ENCODE measurements at regions not wholly inside any gene's neighbourhood (a gene's known extent, or its start where the extent isn't known, plus 50 kb on each side); places are given as distances from the start of the nearest gene placed in this dataset.
"Not testable (repeated sequence)": the region's sequence is repeated elsewhere in the genome, so short reads cannot be mapped to it uniquely, and the experiment has no call there.

DNA sequence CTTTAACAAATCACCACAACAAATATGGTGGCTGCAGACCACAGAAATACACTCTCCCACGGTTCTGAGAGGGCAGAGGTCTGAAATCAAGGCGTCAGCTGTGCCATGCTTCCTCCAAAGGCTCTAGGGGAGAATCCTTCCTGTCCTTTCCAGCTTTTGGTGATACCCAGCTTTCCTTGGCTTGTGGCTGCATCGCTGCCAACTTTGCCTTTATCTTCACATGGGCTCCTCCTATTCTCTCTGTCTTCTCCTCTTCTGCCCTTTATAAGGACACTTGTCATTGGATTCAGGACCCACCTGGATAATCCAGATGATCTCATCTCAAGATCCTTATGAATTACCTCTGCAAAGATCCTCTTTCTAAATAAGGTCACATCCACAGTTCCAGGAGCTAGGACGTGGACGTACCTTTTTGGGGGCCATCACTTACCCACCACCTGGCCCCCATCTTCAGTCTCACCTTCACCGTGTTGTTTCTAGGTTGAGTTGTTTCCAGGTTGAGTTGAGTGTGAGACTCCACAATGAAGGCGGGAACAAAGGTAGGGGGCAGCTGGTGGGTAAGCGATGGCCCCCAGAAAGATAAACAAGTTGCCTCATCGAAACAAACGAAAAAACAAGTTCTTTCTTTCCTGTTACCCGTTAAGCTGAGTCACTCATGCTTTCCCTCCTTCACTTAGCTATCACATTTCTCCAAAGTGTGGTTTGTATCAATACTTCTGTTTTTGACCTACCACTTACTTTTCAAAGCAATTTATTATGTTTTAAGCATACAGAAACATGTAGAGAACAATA lies 68.9 kb upstream of the SLC22A16 start:
- TF ChIP-seq, protein P1, sequence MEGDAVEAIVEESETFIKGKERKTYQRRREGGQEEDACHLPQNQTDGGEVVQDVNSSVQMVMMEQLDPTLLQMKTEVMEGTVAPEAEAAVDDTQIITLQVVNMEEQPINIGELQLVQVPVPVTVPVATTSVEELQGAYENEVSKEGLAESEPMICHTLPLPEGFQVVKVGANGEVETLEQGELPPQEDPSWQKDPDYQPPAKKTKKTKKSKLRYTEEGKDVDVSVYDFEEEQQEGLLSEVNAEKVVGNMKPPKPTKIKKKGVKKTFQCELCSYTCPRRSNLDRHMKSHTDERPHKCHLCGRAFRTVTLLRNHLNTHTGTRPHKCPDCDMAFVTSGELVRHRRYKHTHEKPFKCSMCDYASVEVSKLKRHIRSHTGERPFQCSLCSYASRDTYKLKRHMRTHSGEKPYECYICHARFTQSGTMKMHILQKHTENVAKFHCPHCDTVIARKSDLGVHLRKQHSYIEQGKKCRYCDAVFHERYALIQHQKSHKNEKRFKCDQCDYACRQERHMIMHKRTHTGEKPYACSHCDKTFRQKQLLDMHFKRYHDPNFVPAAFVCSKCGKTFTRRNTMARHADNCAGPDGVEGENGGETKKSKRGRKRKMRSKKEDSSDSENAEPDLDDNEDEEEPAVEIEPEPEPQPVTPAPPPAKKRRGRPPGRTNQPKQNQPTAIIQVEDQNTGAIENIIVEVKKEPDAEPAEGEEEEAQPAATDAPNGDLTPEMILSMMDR (IDR thresholded peaks at IDR 0.05; ENCODE audit: borderline replicate concordance, insufficient read depth, low read depth, low read length), result no peak
- H3K4me3 ChIP-seq (ENCODE audit: low read depth, low read length), result no peak overlapping the region

- no peak overlapping the region for H3K4me3 ChIP-seq (ENCODE audit: low read depth, low read length)
- TF ChIP-seq, protein P1 (IDR thresholded peaks at IDR 0.05; ENCODE audit: borderline replicate concordance, insufficient read depth, low read depth, low read length), result no peak
Measured at GRCh38 chr6:110544472-110544871, 68.1 kb upstream of the SLC22A16 start.

DNA sequence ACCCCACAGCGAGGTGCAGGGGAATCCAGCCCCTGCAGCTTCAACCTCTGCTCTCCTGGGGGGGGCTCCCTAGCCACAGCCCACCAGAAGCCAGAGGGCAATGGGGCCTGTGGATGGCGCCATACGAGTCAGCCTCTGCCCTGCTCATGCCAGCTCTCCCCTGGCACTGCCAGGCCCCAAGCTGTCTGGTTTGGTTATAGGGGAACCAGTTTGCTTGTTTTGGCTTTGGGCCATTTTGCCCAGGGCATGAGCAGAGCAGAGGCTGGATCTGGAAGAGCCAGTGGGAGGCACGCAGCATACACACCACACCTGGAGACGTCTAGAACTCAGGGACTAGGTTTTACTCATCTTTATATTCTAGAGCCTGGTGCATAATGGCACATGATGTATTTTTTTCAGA lies 66.7 kb upstream of the SLC22A16 start:
- TF ChIP-seq, protein P1 (IDR thresholded peaks at IDR 0.05; ENCODE audit: borderline replicate concordance, insufficient read depth, low read depth, low read length), result no peak
- no peak overlapping the region for H3K4me3 ChIP-seq (ENCODE audit: low read depth, low read length)

DNA sequence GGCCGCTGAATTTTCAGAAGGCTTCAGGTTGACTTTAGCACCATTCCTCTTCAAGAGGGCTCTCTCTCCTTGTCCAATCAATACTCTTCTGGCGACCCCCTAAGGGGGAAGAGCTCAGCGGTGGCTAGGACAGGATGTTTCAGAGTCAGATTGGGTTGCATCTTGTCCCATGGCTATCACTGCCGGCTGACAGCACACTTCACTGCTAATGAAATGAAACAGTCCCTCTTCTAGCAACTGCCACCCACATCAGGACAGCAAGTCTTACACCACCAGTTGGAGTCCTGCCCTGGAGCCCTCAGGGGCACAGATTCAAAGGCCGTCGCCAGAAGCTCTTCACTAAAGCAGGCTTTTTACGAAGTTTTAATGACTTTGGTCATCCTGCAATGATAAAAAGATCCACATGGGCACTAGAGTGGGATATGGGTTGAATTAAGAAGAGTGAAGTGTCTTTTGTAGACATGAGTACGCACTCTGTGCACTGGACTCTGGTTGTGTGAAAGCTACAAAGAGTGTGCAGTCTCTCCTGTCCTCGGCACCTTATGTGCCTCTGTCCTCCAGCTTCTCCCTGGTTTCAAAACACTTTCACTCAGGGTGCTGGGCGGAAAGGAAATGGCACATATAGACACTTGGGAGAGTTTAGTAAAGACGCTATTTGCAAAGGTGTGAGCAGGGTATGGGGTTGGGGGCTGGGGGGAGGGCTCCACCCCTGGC lies 66.1 kb upstream of the SLC22A16 start:
- TF ChIP-seq, protein P1 (IDR thresholded peaks at IDR 0.05; ENCODE audit: borderline replicate concordance, insufficient read depth, low read depth, low read length), result no peak
- H3K4me3 ChIP-seq (ENCODE audit: low read depth, low read length), result no peak overlapping the region

- no peak overlapping the region for H3K4me3 ChIP-seq (ENCODE audit: low read depth, low read length)
- TF ChIP-seq, protein P1 (IDR thresholded peaks at IDR 0.05; ENCODE audit: borderline replicate concordance, insufficient read depth, low read depth, low read length), result no peak
Measured at GRCh38 chr6:110541701-110542309, 65.4 kb upstream of the SLC22A16 start.

GRCh38 chr6:110539277-110540019 lies 63.0 kb upstream of the SLC22A16 start:
- not testable (repeated sequence) for H3K4me3 ChIP-seq (ENCODE audit: low read depth, low read length)
